HepG2 (cell line): ENCODE measurements at regions not wholly inside any gene's neighbourhood (a gene's known extent, or its start where the extent isn't known, plus 50 kb on each side); places are given as distances from the start of the nearest gene placed in this dataset.

Experiments used
- ATAC-seq: fragments of 200-7000 bp; cut with Tn5 transposase; 3 replicates; pipeline ENCODE4 v1.9.1; 2020; ENCODE audit warnings: mild to moderate bottlenecking, moderate library complexity
- BruUV-seq: library from RNA; stranded (reverse); fragments of 400-500 nt; replicated peaks from 2 replicates; lab custom pipeline; 2021; lab: Mats Ljungman, UMichigan
- CTCF ChIA-PET: fragments of 300-600 bp; formaldehyde crosslinking; extraction: SDS; loops from one replicate; lab custom pipeline; 2021; ENCODE audit warnings: low total read pairs, inconsistent platforms, low intra/inter-chr PET ratio; lab: Yijun Ruan, JAX
- POLR2A ChIA-PET: fragments of 350-600 bp; sonication (Branson Sonifier 250); formaldehyde crosslinking; loops from one replicate; lab custom pipeline; 2020; ENCODE audit warnings: antibody characterized with exemption, inconsistent platforms; lab: Yijun Ruan, JAX
- DNase-seq: peaks from one replicate; pipeline ENCODE4 v3.0.0-alpha.2; 2015; ENCODE audit warnings: low spot score
- FAIRE-seq: peaks from 3 replicates; lab custom pipeline; 2011; peaks lifted over from hg19 to GRCh38; lab: Jason Lieb, UNC
- H2AFZ ChIP-seq: one replicate; pipeline ENCODE4 v1.6.1; 2011; ENCODE audit warnings: low read length, inconsistent platforms
- H3K27ac ChIP-seq: fragments of 300-600 bp; 3 replicates; pipeline ENCODE4 v1.8.0; 2011; ENCODE audit warnings: mixed run types, mild to moderate bottlenecking, mixed read lengths, low read length, inconsistent platforms; ENCODE audit not compliant: insufficient read depth; ENCODE audit errors: extremely low read length
- H3K27me3 ChIP-seq, 2 experiments: fragments of 200-600 bp in 1 of 2; 2 replicates in 1 of 2; 3 replicates in 1 of 2; pipeline versions ENCODE4 v1.6.0 to v1.8.0; 2011; ENCODE audit warnings: low read length in 2 of 2, mild to moderate bottlenecking in 2 of 2, moderate library complexity in 2 of 2, inconsistent platforms in 1 of 2; ENCODE audit not compliant: insufficient read depth in 2 of 2, control insufficient read depth in 1 of 2
- H3K36me3 ChIP-seq, 2 experiments: fragments of 200-600 bp in 1 of 2; replicated peaks in 1 of 2; 2 replicates in 1 of 2; 3 replicates in 1 of 2; pipeline versions ENCODE4 v1.5.1 to v1.8.0; 2011; ENCODE audit warnings: low read length in 2 of 2, inconsistent platforms in 1 of 2; ENCODE audit not compliant: insufficient read depth in 2 of 2, control insufficient read depth in 1 of 2
- H3K4me1 ChIP-seq: 2 replicates; pipeline ENCODE4 v1.5.1; 2012; ENCODE audit warnings: low read length, inconsistent platforms; ENCODE audit not compliant: insufficient read depth
- H3K4me2 ChIP-seq: 2 replicates; pipeline ENCODE4 v1.6.0; 2011; ENCODE audit warnings: low read depth, low read length, inconsistent platforms
- H3K4me3 ChIP-seq, 3 experiments: fragments of 200-600 bp in 1 of 3; sonication (generic), shearing (Covaris generic) in 1 of 3; replicated peaks in 1 of 3; 2 replicates each; pipeline ENCODE4 v1.5.1; 2011 to 2016; ENCODE audit warnings: low read length in 3 of 3, inconsistent platforms in 2 of 3, low read depth in 2 of 3, mild to moderate bottlenecking in 2 of 3, control low read depth in 1 of 3, mixed read lengths in 1 of 3; ENCODE audit not compliant: insufficient read depth in 1 of 3
- H3K79me2 ChIP-seq: one replicate; pipeline ENCODE4 v1.6.1; 2011; ENCODE audit warnings: low read length, inconsistent platforms; ENCODE audit not compliant: insufficient read depth
- H3K9ac ChIP-seq: 2 replicates; pipeline ENCODE4 v1.6.0; 2011; ENCODE audit warnings: mild to moderate bottlenecking, low read depth, low read length, inconsistent platforms; ENCODE audit not compliant: insufficient read depth
- H3K9me3 ChIP-seq: 2 replicates; pipeline ENCODE4 v1.5.1; 2012; ENCODE audit warnings: mild to moderate bottlenecking, low read length
- H4K20me1 ChIP-seq: 2 replicates; pipeline ENCODE4 v1.6.0; 2011; ENCODE audit warnings: inconsistent platforms, mild to moderate bottlenecking, low read length, moderate library complexity; ENCODE audit not compliant: insufficient read depth
- ARHGAP35 ChIP-seq: sonication (generic); formaldehyde crosslinking; IDR thresholded peaks from 2 replicates; pipeline ENCODE4 v1.9.0; 2022; ENCODE audit warnings: mild to moderate bottlenecking, inconsistent platforms, moderate library complexity, missing genetic modification reagents, borderline replicate concordance
- EP300 ChIP-seq, 3 experiments: sonication (generic) in 1 of 3; formaldehyde crosslinking in 1 of 3; IDR thresholded peaks; 2 replicates each; pipeline versions ENCODE4 v1.5.1 to v1.6.1; 2011 to 2020; ENCODE audit warnings: low read depth in 2 of 3, low read length in 2 of 3, borderline replicate concordance in 1 of 3, improper control_type of control experiment in 1 of 3, mild to moderate bottlenecking in 1 of 3, missing genetic modification reagents in 1 of 3, moderate library complexity in 1 of 3
- FOXM1 ChIP-seq: sonication (generic); formaldehyde crosslinking; IDR thresholded peaks from 2 replicates; pipeline ENCODE4 v1.5.0; 2020; ENCODE audit warnings: missing genetic modification reagents
- IRX3 ChIP-seq: sonication (generic); formaldehyde crosslinking; IDR thresholded peaks from 2 replicates; pipeline ENCODE4 v1.8.1; 2023; ENCODE audit warnings: mild to moderate bottlenecking, low read depth, missing genetic modification reagents, borderline replicate concordance
- MED8 ChIP-seq: sonication (generic); formaldehyde crosslinking; IDR thresholded peaks from 2 replicates; pipeline ENCODE4 v1.8.1; 2023; ENCODE audit warnings: mild to moderate bottlenecking, missing genetic modification reagents; ENCODE audit not compliant: insufficient replicate concordance
- NR0B2 ChIP-seq: sonication (generic); formaldehyde crosslinking; IDR thresholded peaks from 2 replicates; pipeline ENCODE4 v1.4.0; 2020; ENCODE audit warnings: mild to moderate bottlenecking, missing genetic modification reagents
- REST ChIP-seq, 2 experiments: IDR thresholded peaks; 2 replicates each; pipeline ENCODE4 v1.6.1; 2011 to 2012; ENCODE audit warnings: low read length in 2 of 2, borderline replicate concordance in 1 of 2, low read depth in 1 of 2, mild to moderate bottlenecking in 1 of 2, moderate library complexity in 1 of 2
- SIN3A ChIP-seq: IDR thresholded peaks from 2 replicates; pipeline ENCODE4 v1.6.1; 2011; ENCODE audit warnings: low read depth, mild to moderate bottlenecking, control low read depth, low read length, borderline replicate concordance
- SP1 ChIP-seq, 2 experiments: fragments of 450-650 bp in 1 of 2; sonication (generic) in 1 of 2; formaldehyde crosslinking in 1 of 2; IDR thresholded peaks; 2 replicates each; pipeline versions ENCODE4 v1.4.0 to v1.6.1; 2016 to 2020; ENCODE audit warnings: missing genetic modification reagents in 1 of 2
- ZMAT5 ChIP-seq: sonication (generic); formaldehyde crosslinking; IDR thresholded peaks from 2 replicates; pipeline ENCODE4 v1.5.0; 2020; ENCODE audit warnings: mild to moderate bottlenecking, low read depth, missing genetic modification reagents, borderline replicate concordance
- WGBS: methylation state at CpG from one replicate; pipeline ENCODE4 v1.1.6; 2017; ENCODE audit warnings: low lambda C conversion rate; 5-methylcytosine and 5-hydroxymethylcytosine counted together
- in situ Hi-C: cut with HindIII; loops from 2 replicates; pipeline ENCODE4 v1.10.0; 2017; ENCODE audit warnings: low pct_unique_long_range_greater_than_20kb; ENCODE audit not compliant: extremely low pct_ligation_motif_present
- intact Hi-C: fragments of 100-400 bp; cut with micrococcal nuclease; formaldehyde crosslinking; loops from one replicate; pipeline ENCODE4 v1.10.0; 2022; ENCODE audit not compliant: unreplicated experiment

- no peak for TF ChIP-seq IRX3 (CRISPR knock-in tag)
- no peak for TF ChIP-seq REST (IDR thresholded peaks at IDR 0.05; ENCODE audit: borderline replicate concordance in 1 of 2, low read depth in 1 of 2, low read length in 2 of 2)
- no peak for TF ChIP-seq ARHGAP35 (CRISPR knock-in tag)
- TF ChIP-seq EP300 (IDR thresholded peaks at IDR 0.05; ENCODE audit: low read depth in 2 of 2, low read length in 2 of 2): no peak
- no peak for TF ChIP-seq EP300 (CRISPR knock-in tag; IDR thresholded peaks at IDR 0.05; ENCODE audit: borderline replicate concordance)
- no peak for TF ChIP-seq FOXM1 (CRISPR knock-in tag)
- no peak for TF ChIP-seq ZMAT5
Measured at GRCh38 chr13:102940143-102940542, 94.3 kb downstream of the ERCC5 start (continued).

- BruUV-seq: no TSS peak
- no peak overlapping the region for H3K4me3 ChIP-seq
- no peak for ATAC-seq
- no peaks in the 10 kb centered on the region; a peak in 1 of 5 replicates for H3K27me3 ChIP-seq
- no peak overlapping the region for H3K9ac ChIP-seq
- no peak overlapping the region for H3K4me2 ChIP-seq
- FAIRE-seq: no peak
- in situ Hi-C loops (no loop called here), intact Hi-C loops (no loop called here)
- DNase-seq: no peak
- 2% methylated on average over 2 of the region's 2 CpGs for WGBS
- H3K79me2 ChIP-seq: no peaks in the 10 kb centered on the region
- no peaks in the 10 kb centered on the region for H3K4me1 ChIP-seq
- ChIA-PET POLR2A (no interaction called here), CTCF (no interaction called here)
- H3K9me3 ChIP-seq: peaks cover 13% of the 10 kb centered on the region
- no peaks in the 10 kb centered on the region for H3K36me3 ChIP-seq
- H4K20me1 ChIP-seq: no peaks in the 10 kb centered on the region
- no peak overlapping the region for H3K27ac ChIP-seq
- H2AFZ ChIP-seq: no peak overlapping the region
- no peak for TF ChIP-seq NR0B2 (CRISPR knock-in tag)
- TF ChIP-seq MED8 (CRISPR knock-in tag): no peak
- TF ChIP-seq SP1 (IDR thresholded peaks at IDR 0.05): no peak
- TF ChIP-seq SP1 (CRISPR knock-in tag; IDR thresholded peaks at IDR 0.05): no peak
- TF ChIP-seq SIN3A: no peak
Measured at GRCh38 chr13:102935896-102936321, 90.1 kb downstream of the ERCC5 start.
